Stimulated activated naive CD8-positive, alpha-beta T cell treated with anti-CD3 and anti-CD28 coated beads, Interleukin-15, amount 100 ng/mL, for 72 hours (primary cell): ENCODE measurements at regions not wholly inside any gene's neighbourhood (a gene's known extent, or its start where the extent isn't known, plus 50 kb on each side); places are given as distances from the start of the nearest gene placed in this dataset.

Experiments
- ATAC-seq: fragments of 150-1000 bp; cut with Tn5 transposase; 2 replicates; pipeline ENCODE4 v1.10.0; 2021; ENCODE audit warnings: mild to moderate bottlenecking, moderate library complexity
- DNase-seq, 2 donors: peaks; one replicate each; pipeline ENCODE4 v3.0.0; 2021 to 2022
- H3K27ac Mint-ChIP-seq, 2 donors: one replicate each; pipeline ENCODE4 v1.8.0; 2022; ENCODE audit warnings: mild to moderate bottlenecking in 2 of 2, mixed read lengths in 2 of 2, moderate library complexity in 2 of 2
- H3K27me3 Mint-ChIP-seq: one replicate; pipeline ENCODE4 v1.8.0; 2022; ENCODE audit warnings: mixed read lengths
- H3K4me1 Mint-ChIP-seq: one replicate; pipeline ENCODE4 v1.8.0; 2022; ENCODE audit warnings: mild to moderate bottlenecking, mixed read lengths
- H3K4me3 Mint-ChIP-seq, 2 donors: one replicate each; pipeline ENCODE4 v1.8.0; 2022; ENCODE audit warnings: mild to moderate bottlenecking in 2 of 2, mixed read lengths in 2 of 2, moderate library complexity in 1 of 2
- H3K9me3 Mint-ChIP-seq, 2 donors: one replicate each; pipeline ENCODE4 v1.8.0; 2022; ENCODE audit warnings: mixed read lengths in 2 of 2

DNA sequence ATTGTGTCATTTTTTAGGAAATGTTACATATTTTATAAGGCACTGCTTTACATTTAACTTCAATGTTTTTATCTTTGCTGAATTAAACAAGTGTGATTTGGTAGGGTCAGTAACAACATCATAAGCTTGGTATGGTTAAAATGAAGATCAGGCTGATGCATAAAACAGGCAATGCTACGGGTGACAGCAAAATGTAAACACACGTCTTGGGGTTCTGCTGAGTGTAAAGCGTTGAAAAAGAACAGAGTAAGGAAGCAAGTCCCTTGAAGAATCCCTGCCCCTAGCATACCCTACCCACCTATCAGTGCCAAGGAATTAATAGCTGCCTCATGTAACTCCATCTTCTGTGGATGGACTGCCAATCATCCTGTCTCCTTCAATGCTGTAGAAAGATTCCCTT, 157.0 kb downstream of the CBLL2 start:
- Mint-ChIP-seq H3K4me3 (no peak overlapping the region), H3K27me3 (no peaks in the 10 kb centered on the region), H3K4me1 (no peaks in the 10 kb centered on the region), H3K27ac (no peak overlapping the region), H3K9me3 (peaks cover 0 to 4% of the 10 kb centered on the region in 2 donors)
- DNase-seq: no peak
- no peak for ATAC-seq

DNA sequence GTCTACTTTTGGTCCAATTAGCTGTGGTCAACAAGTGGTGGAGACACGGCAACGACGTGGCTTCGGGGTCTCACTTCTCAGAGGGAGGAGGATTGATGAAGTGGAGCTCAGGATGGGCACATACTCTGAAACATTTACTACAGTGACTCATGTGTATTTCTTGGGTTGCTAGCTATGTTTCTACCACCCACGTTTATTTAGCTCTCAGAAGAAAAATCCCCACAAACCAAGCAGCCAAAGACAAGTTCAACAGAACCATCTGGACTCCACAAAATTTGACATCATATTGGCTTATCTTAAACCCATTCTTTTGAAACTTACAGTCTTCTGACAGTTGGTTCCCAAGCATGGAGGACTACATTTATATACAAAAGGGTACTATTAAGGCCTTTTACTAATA, 158.0 kb downstream of the CBLL2 start:
- Mint-ChIP-seq H3K4me3 (no peak overlapping the region), H3K9me3 (peaks cover 0 to 4% of the 10 kb centered on the region in 2 donors), H3K27ac (no peak overlapping the region), H3K4me1 (no peaks in the 10 kb centered on the region), H3K27me3 (no peaks in the 10 kb centered on the region)
- ATAC-seq (no peak), DNase-seq (no peak)

DNA sequence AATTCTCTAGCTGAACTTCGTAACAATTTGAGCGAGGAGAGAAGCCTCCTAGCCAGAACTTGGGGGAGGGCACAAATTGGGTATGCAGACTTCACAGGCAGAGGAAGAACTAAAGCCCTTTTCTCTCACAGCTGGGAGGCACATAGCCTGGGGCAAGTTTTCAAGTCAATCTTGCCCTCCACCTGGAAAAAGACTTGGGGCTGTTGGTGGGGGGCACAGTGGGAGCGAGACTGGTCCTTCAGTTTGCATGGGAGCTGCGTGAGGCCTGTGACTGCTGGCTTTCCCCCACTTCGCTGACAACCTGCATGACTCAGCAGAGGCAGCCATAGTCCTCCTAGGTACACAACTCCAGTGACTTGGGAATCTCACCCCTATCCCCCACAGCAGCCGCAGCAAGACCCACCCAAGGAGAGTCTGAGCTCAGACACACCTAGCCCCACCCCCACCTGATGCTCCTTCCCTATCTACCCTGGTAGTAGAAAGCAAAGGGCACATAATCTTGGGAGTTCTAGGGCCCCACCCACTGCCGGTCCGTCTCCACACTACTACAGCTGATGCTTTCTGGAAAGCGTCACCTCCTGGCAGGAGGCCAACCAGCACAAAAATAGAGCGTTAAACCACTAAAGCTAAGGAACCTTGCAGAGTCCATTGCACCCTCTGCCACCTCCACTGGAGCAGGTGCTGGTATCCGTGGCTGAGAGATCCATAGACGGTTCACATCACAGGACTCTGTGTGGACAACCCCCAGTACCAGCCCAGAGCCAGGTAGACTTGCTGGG, 160.8 kb downstream of the CBLL2 start:
- ATAC-seq: no peak
- Mint-ChIP-seq H3K9me3 (peaks cover 0 to 4% of the 10 kb centered on the region in 2 donors), H3K27me3 (no peaks in the 10 kb centered on the region), H3K27ac (no peak overlapping the region), H3K4me3 (no peak overlapping the region), H3K4me1 (no peaks in the 10 kb centered on the region)
- no peak for DNase-seq

GRCh38 chrX:22445880-22446279, 173.2 kb downstream of the CBLL2 start:
- DNase-seq: no peak

GRCh38 chrX:22462959-22463358, 190.2 kb downstream of the CBLL2 start:
- Mint-ChIP-seq H3K27ac (no peak overlapping the region), H3K4me3 (no peak overlapping the region), H3K4me1 (no peaks in the 10 kb centered on the region), H3K27me3 (no peaks in the 10 kb centered on the region), H3K9me3 (peaks cover 0 to 6% of the 10 kb centered on the region in 2 donors)
- DNase-seq (no peak), ATAC-seq (no peak)

More at GRCh38 chrX:22445880-22446279, 173.2 kb downstream of the CBLL2 start:
- Mint-ChIP-seq H3K27me3 (no peaks in the 10 kb centered on the region), H3K9me3 (no peaks in the 10 kb centered on the region), H3K4me3 (no peak overlapping the region), H3K27ac (no peak overlapping the region), H3K4me1 (no peaks in the 10 kb centered on the region)
- no peak for ATAC-seq

DNA sequence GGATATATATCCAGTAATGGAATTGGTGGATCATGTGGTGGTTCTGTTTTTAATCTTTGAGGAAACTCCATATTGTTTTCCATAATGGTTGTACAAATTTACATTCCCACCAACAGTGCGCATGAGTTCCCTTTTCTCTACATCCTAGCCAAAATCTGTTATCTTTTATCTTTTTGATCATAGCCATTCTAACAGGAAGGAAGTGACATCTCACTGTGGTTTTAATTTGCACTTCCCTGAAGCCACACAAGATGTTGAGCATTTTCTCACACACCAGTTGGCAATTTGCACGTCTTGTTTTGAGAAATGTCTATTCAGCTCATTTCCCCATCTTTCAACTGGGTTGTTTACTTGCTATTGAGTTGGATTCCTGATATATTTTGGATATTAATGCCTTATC, 194.9 kb downstream of the CBLL2 start:
- H3K9me3 Mint-ChIP-seq: no peaks in the 10 kb centered on the region
- DNase-seq (no peak), ATAC-seq (no peak)
- no peak overlapping the region for H3K4me3 Mint-ChIP-seq
- H3K27ac Mint-ChIP-seq: no peak overlapping the region
- H3K4me1 Mint-ChIP-seq: no peaks in the 10 kb centered on the region
- no peaks in the 10 kb centered on the region for H3K27me3 Mint-ChIP-seq

DNA sequence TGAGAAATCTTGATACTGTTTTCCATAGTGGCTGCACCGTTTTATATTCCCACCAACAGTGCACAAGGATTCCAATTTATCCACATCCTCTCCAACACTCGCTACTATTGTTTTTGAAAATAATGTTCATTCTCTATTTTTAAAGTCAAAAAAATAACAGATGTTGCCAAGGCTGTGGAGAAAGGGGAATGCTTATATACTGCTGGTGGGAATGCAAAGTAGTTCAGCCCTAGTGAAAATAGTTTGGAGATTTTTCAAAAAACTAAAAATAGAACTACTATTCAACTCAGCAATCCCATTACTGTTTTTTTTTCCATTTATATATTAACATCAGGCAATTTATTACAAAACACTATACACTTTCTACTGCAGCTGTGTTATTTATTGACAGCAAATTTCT, 208.7 kb downstream of the CBLL2 start:
- no peak for DNase-seq
- no peak overlapping the region for H3K27ac Mint-ChIP-seq
- no peaks in the 10 kb centered on the region for H3K4me1 Mint-ChIP-seq
- no peak overlapping the region for H3K4me3 Mint-ChIP-seq
- ATAC-seq: no peak
- H3K27me3 Mint-ChIP-seq: no peaks in the 10 kb centered on the region
- no peaks in the 10 kb centered on the region for H3K9me3 Mint-ChIP-seq

- no peaks in the 10 kb centered on the region for H3K27me3 Mint-ChIP-seq
- H3K27ac Mint-ChIP-seq: no peak overlapping the region
- no peaks in the 10 kb centered on the region for H3K9me3 Mint-ChIP-seq
- no peaks in the 10 kb centered on the region for H3K4me1 Mint-ChIP-seq
- DNase-seq (no peak), ATAC-seq (no peak)
- no peak overlapping the region for H3K4me3 Mint-ChIP-seq
These were observed 213.6 kb downstream of the CBLL2 start for GRCh38 chrX:22486296-22486695.

GRCh38 chrX:22516893-22517292, 244.2 kb downstream of the CBLL2 start:
- no peaks in the 10 kb centered on the region for H3K4me1 Mint-ChIP-seq
- H3K27ac Mint-ChIP-seq: no peak overlapping the region
- H3K9me3 Mint-ChIP-seq: no peaks in the 10 kb centered on the region
- H3K4me3 Mint-ChIP-seq: no peak overlapping the region
- ATAC-seq (no peak), DNase-seq (no peak)
- no peaks in the 10 kb centered on the region for H3K27me3 Mint-ChIP-seq

DNA sequence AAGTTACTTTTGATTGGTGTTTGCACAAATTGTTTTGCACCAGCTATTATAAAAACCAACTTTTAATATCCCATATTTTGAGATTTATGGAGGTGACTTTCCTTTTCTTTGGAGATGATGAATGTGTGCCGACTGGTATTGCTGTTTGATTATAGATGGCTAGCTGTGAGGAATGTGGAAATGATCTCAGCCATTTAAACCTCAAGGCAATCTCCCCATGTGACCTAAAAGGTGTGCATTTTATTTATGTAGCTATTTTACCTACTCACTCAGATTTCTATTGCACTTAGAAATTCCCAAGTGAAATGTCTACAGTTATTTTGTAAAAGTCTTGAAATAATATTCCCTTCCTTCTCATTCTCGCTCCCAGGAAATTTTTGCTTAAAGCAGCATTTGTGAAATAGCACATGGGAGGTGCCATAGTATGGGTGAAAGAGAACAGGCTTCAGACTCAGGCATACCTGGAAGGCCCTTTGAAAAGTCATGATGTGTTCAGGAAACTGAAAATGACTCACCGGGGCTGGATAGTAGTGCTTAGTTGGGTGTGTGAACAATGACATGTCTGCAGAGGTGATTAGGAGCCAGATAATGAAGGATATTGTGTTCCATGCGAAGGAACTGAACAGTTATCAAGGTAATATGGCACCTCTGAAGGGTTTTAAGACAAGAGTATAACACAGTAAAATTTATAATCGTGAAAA, 247.6 kb downstream of the CBLL2 start:
- DNase-seq (no peak), ATAC-seq (no peak)
- Mint-ChIP-seq H3K4me3 (no peak overlapping the region), H3K27me3 (no peaks in the 10 kb centered on the region), H3K27ac (no peak overlapping the region), H3K4me1 (no peaks in the 10 kb centered on the region), H3K9me3 (no peaks in the 10 kb centered on the region)

GRCh38 chrX:22526339-22526738, 253.6 kb downstream of the CBLL2 start:
- H3K4me3 Mint-ChIP-seq: no peak overlapping the region
- peaks cover 0 to 7% of the 10 kb centered on the region in 2 donors for H3K9me3 Mint-ChIP-seq

DNA sequence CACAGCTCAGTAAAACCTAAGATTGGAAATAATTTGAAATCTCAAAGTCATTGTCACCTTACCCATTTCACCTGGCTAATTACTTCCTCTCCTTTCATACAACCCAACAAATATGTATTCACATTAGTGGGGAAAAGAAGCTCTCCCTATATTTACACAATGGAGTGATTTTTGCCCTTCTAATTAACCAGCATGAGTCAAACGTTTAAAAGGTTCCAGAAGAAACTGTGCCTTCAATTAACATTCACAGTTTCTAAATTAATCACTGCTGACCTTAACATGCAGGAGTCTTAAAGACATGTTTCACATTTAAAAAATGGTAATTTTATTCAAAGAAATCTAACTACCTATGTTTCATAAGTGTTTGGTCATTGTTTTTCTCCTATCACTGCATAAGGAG, 254.6 kb downstream of the CBLL2 start:
- ATAC-seq: no peak
- H3K9me3 Mint-ChIP-seq: peaks cover 0 to 7% of the 10 kb centered on the region in 2 donors
- H3K27me3 Mint-ChIP-seq: no peaks in the 10 kb centered on the region
- no peak overlapping the region for H3K27ac Mint-ChIP-seq
- DNase-seq: no peak
- no peaks in the 10 kb centered on the region for H3K4me1 Mint-ChIP-seq
- no peak overlapping the region for H3K4me3 Mint-ChIP-seq

More at GRCh38 chrX:22526339-22526738, 253.6 kb downstream of the CBLL2 start:
- DNase-seq: no peak
- H3K4me1 Mint-ChIP-seq: no peaks in the 10 kb centered on the region
- no peak overlapping the region for H3K27ac Mint-ChIP-seq
- no peak for ATAC-seq
- no peaks in the 10 kb centered on the region for H3K27me3 Mint-ChIP-seq

GRCh38 chrX:22533898-22534297, 261.2 kb downstream of the CBLL2 start:
- Mint-ChIP-seq H3K4me3 (no peak overlapping the region), H3K27ac (no peak overlapping the region), H3K4me1 (no peaks in the 10 kb centered on the region), H3K9me3 (no peaks in the 10 kb centered on the region), H3K27me3 (no peaks in the 10 kb centered on the region)
- ATAC-seq: no peak
- DNase-seq: no peak

- Mint-ChIP-seq H3K4me1 (no peaks in the 10 kb centered on the region), H3K27me3 (no peaks in the 10 kb centered on the region)
These were observed 261.9 kb downstream of the CBLL2 start for GRCh38 chrX:22534643-22535042.

DNA sequence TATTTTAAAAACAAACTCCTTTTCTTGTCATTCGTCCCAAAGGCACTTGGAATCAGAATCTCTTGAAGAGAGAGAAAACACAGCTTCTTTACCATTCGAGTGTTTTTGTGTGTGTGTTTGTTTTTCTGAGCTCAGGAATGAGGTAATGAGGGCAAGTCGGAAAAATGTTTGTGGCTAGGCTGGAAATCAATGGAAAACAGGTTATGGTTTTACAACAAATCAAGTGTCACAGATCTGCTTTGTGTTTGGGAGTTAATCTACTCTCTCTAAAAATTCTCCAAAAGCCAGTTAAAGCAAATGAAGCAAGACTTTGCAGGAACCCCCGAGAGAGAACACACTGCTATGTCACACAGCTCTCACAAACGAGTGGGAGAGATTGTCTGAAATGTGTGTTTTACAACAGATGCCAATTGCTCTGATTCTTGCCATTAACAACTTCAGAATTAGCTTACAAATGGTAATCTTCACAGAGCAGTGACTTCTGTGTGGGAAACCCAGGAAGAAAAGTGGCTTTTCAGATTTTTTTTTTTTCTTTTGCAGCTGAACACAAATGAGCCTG, 264.1 kb downstream of the CBLL2 start:
- H3K27me3 Mint-ChIP-seq: no peaks in the 10 kb centered on the region

More at GRCh38 chrX:22534643-22535042, 261.9 kb downstream of the CBLL2 start:
- no peak for ATAC-seq
- H3K27ac Mint-ChIP-seq: no peak overlapping the region
- H3K9me3 Mint-ChIP-seq: no peaks in the 10 kb centered on the region
- H3K4me3 Mint-ChIP-seq: no peak overlapping the region
- DNase-seq: no peak

DNA sequence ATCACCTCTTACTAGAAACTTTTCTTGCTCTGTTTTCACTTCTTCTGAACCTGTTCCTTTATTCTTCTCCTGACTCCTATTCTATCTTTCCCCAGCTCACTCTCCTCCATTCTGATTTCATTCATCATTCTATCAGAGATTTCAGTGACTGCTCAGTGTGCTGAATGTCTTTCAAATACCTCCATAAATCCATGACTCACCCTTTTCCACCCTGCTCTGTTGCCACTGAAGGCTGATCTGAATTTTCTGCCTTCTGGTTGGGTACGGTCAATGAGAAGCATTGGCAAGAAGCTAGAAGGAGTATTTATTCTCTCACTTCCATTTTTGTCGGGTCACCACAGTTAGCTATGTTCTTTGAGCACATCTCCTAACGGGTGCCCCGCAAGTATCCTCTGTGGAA, 265.9 kb downstream of the CBLL2 start:
- Mint-ChIP-seq H3K4me1 (no peaks in the 10 kb centered on the region), H3K9me3 (peaks cover 0 to 8% of the 10 kb centered on the region in 2 donors), H3K27me3 (no peaks in the 10 kb centered on the region), H3K4me3 (no peak overlapping the region), H3K27ac (no peak overlapping the region)
- ATAC-seq (no peak), DNase-seq (no peak)

More for the DNA sequence above, 264.1 kb downstream of the CBLL2 start:
- no peak overlapping the region for H3K27ac Mint-ChIP-seq
- no peak overlapping the region for H3K4me3 Mint-ChIP-seq
- ATAC-seq (no peak), DNase-seq (no peak)
- H3K9me3 Mint-ChIP-seq: no peaks in the 10 kb centered on the region
- no peaks in the 10 kb centered on the region for H3K4me1 Mint-ChIP-seq
